Naive thymus-derived CD8-positive, alpha-beta T cell (primary cell): ENCODE measurements at regions not wholly inside any gene's neighbourhood (a gene's known extent, or its start where the extent isn't known, plus 50 kb on each side); places are given as distances from the start of the nearest gene placed in this dataset.

ENCODE experiments used
- ATAC-seq, 2 donors: fragments of 150-1000 bp; cut with Tn5 transposase in 1 of 2; sonication (Bioruptor Pico), chemical (Tn5 transposase) in 1 of 2; 1 replicate in 1 of 2; 2 replicates in 1 of 2; pipeline ENCODE4 v1.10.0; 2021; ENCODE audit warnings: mild to moderate bottlenecking in 2 of 2, moderate library complexity in 2 of 2
- POLR2A ChIA-PET: fragments of 350-600 bp; sonication (Branson Sonifier 250); formaldehyde crosslinking; loops from one replicate; lab custom pipeline; 2021; ENCODE audit warnings: antibody characterized with exemption; lab: Charles Lee
- DNase-seq, 10 donors: peaks; one replicate each; pipeline versions ENCODE4 v3.0.0 to v3.0.0-alpha.2; 2020 to 2022
- H3K27ac Mint-ChIP-seq, 10 donors: one replicate each; pipeline ENCODE4 v1.8.0; 2020 to 2022; ENCODE audit warnings: mild to moderate bottlenecking in 10 of 10, mixed read lengths in 10 of 10, moderate library complexity in 4 of 10, inconsistent platforms in 1 of 10
- H3K27me3 Mint-ChIP-seq, 5 donors: one replicate each; pipeline ENCODE4 v1.8.0; 2021 to 2022; ENCODE audit warnings: mixed read lengths in 5 of 5
- H3K36me3 Mint-ChIP-seq, 3 donors: one replicate each; pipeline ENCODE4 v1.8.0; 2020 to 2022; ENCODE audit warnings: mixed read lengths in 3 of 3, mild to moderate bottlenecking in 2 of 3, inconsistent platforms in 1 of 3
- H3K4me1 Mint-ChIP-seq, 4 donors: one replicate each; pipeline ENCODE4 v1.8.0; 2021 to 2022; ENCODE audit warnings: mixed read lengths in 4 of 4
- H3K4me3 Mint-ChIP-seq, 10 donors: one replicate each; pipeline ENCODE4 v1.8.0; 2020 to 2022; ENCODE audit warnings: mild to moderate bottlenecking in 10 of 10, mixed read lengths in 10 of 10, moderate library complexity in 6 of 10, inconsistent platforms in 1 of 10
- H3K9me3 Mint-ChIP-seq, 9 donors: one replicate each; pipeline ENCODE4 v1.8.0; 2020 to 2022; ENCODE audit warnings: mixed read lengths in 9 of 9, mild to moderate bottlenecking in 3 of 9, inconsistent platforms in 1 of 9, moderate library complexity in 1 of 9

DNA sequence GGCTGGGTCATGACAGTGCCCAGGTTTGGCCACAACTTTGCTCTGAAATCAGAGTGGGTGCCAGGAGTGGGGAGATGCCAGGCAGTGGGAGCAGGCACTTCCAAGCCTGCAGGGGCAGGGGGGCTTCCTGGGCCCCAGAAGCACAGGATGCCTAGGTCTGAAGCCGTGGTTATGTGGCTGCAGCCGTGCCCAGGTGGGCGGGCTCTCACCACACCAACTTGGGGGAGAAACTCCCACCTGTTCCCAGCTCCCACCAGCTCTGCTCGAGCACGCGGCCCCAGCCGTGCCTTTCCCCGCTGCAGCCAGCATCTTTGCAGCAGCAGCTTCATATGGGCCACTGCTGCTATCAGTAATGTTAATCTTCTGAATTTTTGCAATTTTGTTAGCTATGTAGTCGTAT lies 331.4 kb downstream of the USP25 start:
- DNase-seq = no peak
- no peaks in the 10 kb centered on the region for H3K27me3 Mint-ChIP-seq
- H3K4me3 Mint-ChIP-seq = no peak overlapping the region
- no peak overlapping the region for H3K27ac Mint-ChIP-seq
- no peaks in the 10 kb centered on the region for H3K4me1 Mint-ChIP-seq
- H3K9me3 Mint-ChIP-seq = peaks cover 0 to 5% (median 0%) of the 10 kb centered on the region in 9 donors
- H3K36me3 Mint-ChIP-seq = no peaks in the 10 kb centered on the region
- ATAC-seq = no peak
- POLR2A ChIA-PET = no interaction called here

DNA sequence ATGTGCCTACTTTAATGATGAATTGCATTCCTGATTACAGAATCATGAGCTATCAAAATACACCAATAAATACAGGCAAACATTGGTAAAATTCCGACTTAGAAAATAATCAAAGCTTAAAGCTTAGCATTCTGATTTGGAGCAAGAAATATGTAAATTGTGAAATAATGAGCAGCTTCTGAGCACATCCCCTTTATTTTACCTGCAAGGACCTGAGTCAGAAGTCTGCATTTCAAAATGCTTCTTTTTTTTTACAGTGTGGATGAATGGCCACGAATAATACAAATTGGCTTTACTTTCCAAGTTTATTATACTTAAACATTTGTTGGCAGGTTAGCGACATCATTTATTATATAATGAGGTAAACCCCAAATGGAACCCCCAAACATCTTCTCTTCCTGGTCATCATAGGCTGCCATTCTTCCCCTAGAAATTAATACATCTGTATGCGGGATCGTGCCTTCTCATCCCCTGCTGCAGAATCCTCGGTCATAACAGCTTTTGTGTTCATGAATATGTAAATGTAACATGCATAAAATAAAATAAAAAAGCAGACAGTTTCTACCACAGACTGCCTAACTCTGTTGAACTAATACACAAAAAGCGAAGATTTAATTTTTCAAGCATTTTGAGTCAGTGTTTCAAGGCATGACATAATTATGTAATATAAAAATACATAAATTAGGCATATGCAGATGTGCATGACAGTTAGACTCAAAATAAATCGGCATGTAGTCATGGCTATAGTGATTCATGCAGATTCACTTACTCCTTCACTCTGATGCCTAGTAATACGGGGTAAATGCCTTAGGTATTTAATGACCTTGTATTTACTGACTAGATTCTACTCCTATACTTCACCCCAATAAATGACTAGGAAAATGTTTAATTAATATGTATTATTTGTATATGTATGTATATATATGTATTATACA lies 339.7 kb downstream of the USP25 start:
- ATAC-seq = no peak
- no peak for DNase-seq
- no peaks in the 10 kb centered on the region for H3K4me1 Mint-ChIP-seq
- H3K27ac Mint-ChIP-seq = no peak overlapping the region
- H3K27me3 Mint-ChIP-seq = peaks cover 0 to 2% (median 0%) of the 10 kb centered on the region in 5 donors
- POLR2A ChIA-PET = no interaction called here
- no peaks in the 10 kb centered on the region for H3K36me3 Mint-ChIP-seq
- H3K9me3 Mint-ChIP-seq = no peaks in the 10 kb centered on the region
- peak overlapping the region in 1 of 10 donors; percentile 38 for H3K4me3 Mint-ChIP-seq

DNA sequence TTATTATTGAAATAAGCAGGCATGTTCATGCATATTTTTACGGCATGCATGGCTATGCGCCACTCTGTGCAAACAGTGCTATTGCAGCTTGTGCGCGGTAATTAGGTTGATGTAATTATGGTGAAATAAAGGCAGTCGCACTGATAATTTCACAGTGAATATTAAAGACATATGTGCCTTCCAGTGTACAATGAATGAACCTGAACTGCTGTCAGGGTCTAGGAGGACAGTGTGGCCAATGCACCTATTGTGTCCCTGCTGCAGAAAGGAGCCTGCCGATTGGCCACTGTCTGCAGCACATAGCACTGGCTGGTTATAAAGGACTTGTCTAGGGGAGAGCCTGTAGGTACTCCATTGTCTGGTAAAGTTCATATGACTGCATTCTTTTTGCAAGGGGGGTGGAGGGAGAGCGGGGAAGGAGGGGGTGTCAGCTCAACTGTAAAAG lies 340.4 kb downstream of the USP25 start:
- no peaks in the 10 kb centered on the region for H3K36me3 Mint-ChIP-seq
- ATAC-seq = no peak
- POLR2A ChIA-PET = no interaction called here
- no peaks in the 10 kb centered on the region for H3K4me1 Mint-ChIP-seq
- no peak overlapping the region for H3K27ac Mint-ChIP-seq
- no peaks in the 10 kb centered on the region for H3K9me3 Mint-ChIP-seq
- no peak for DNase-seq
- peaks cover 0 to 2% (median 0%) of the 10 kb centered on the region in 5 donors for H3K27me3 Mint-ChIP-seq
- H3K4me3 Mint-ChIP-seq = no peak overlapping the region

DNA sequence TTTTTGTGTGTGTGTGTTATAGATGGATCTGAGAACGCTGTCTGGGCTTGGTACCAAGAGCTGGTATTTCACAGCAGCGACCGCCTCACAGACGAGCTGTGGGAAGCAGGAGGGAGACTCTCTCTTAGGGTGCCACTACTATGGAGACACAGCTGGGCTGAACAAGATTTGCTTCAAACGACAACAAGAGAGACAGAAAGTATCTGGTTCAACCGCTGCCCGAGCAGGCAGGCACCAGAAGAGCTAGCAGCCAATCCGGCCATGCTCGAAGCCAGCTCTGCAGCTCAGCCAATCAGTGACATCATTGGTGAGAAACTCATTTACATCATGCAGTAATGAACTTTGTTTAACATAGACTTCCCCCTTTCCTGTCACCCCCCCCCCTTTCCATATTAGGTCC lies 341.3 kb downstream of the USP25 start:
- ATAC-seq (no peak), DNase-seq (no peak)
- POLR2A ChIA-PET = no interaction called here
- H3K4me1 Mint-ChIP-seq = no peaks in the 10 kb centered on the region
- no peak overlapping the region for H3K27ac Mint-ChIP-seq
- H3K36me3 Mint-ChIP-seq = no peaks in the 10 kb centered on the region
- peaks cover 0 to 2% (median 0%) of the 10 kb centered on the region in 5 donors for H3K27me3 Mint-ChIP-seq
- no peaks in the 10 kb centered on the region for H3K9me3 Mint-ChIP-seq
- no peak overlapping the region for H3K4me3 Mint-ChIP-seq

DNA sequence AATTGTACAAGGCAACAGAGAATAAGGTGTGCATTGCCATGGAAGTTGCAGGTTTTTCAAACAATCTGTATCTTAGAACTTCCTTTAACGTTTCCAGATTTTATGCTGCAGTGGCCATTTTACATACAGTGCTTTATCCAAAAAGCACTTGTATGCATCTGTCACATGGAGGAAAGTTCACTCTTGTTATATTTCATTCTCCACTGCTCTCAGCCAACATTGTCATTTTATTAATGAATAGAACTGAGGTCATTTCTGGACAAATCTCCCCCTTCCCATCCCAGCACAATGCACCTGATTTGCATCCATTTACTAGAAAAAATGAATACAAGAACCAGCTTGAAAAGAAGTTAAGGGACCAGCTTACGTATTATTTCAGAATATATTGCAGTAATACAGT lies 342.0 kb downstream of the USP25 start:
- H3K27ac Mint-ChIP-seq = no peak overlapping the region
- POLR2A ChIA-PET = no interaction called here
- no peak for ATAC-seq
- H3K27me3 Mint-ChIP-seq = peaks cover 0 to 2% (median 0%) of the 10 kb centered on the region in 5 donors
- H3K4me1 Mint-ChIP-seq = no peaks in the 10 kb centered on the region
- no peaks in the 10 kb centered on the region for H3K9me3 Mint-ChIP-seq
- H3K4me3 Mint-ChIP-seq = no peak overlapping the region
- no peaks in the 10 kb centered on the region for H3K36me3 Mint-ChIP-seq
- no peak for DNase-seq

DNA sequence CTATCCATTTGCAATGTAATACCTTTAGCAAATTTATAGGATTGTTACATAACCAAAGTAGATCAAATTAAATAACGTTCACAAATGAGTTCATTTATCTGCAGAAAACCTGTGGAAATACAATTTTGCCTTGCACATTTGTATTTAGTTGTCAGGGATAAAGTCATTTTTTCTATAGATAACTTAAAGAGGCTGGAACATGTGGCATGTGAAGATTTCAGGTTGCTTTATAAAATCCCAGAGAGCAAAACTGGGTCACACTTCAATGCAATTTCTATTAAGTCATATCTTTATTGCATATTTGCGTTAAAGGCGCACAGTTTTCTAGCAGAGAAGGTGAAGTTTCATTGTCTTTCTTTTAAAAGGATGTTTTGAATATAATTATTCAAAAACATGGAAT lies 342.4 kb downstream of the USP25 start:
- DNase-seq (no peak), ATAC-seq (no peak)
- Mint-ChIP-seq H3K4me3 (no peak overlapping the region), H3K4me1 (no peaks in the 10 kb centered on the region), H3K36me3 (no peaks in the 10 kb centered on the region), H3K9me3 (no peaks in the 10 kb centered on the region), H3K27ac (no peak overlapping the region), H3K27me3 (peaks cover 0 to 2% (median 0%) of the 10 kb centered on the region in 5 donors)
- POLR2A ChIA-PET = no interaction called here

DNA sequence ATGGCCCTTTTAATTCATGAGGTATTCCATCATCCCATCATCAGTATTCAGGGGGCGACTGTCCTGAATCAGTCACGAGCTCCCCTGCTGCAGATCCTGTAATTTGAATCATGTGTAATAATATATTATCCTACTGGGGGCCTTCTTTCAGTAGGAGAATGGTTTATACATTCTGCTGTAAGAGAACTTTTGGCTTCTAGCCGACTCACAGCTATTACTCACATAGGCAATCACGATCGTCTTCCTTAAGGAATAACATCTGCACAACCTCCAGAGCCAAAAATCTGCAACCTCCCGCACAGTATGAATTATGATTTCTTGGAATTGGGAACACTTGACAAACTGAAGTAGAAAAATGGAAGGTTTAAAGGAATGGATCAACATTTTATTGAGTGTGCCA lies 343.0 kb downstream of the USP25 start:
- Mint-ChIP-seq H3K27me3 (peaks cover 0 to 2% (median 0%) of the 10 kb centered on the region in 5 donors), H3K27ac (no peak overlapping the region), H3K4me1 (no peaks in the 10 kb centered on the region), H3K36me3 (no peaks in the 10 kb centered on the region), H3K9me3 (no peaks in the 10 kb centered on the region), H3K4me3 (no peak overlapping the region)
- DNase-seq (no peak), ATAC-seq (no peak)
- POLR2A ChIA-PET = no interaction called here

DNA sequence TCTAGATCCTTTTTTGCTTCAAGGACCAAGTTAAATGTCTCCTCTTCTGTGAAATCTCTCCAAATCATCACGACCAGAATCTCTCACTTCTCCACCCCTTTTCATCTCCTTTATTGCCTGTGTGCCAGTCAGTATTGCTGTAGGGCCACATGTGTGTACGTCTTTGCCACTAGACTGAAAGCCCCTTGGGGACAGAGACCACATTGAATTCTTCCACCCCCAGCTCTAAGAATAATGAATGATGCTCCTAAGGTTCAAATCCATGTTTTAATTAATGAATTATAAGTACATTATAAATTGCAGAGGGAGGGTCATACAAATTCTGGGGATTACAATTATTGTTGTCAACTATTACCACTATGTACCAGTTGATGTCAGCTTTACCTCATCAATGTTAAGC lies 343.8 kb downstream of the USP25 start:
- Mint-ChIP-seq H3K27ac (peak overlapping the region in 1 of 10 donors; percentile 1), H3K27me3 (peaks cover 0 to 2% (median 0%) of the 10 kb centered on the region in 5 donors), H3K9me3 (no peaks in the 10 kb centered on the region), H3K4me1 (no peaks in the 10 kb centered on the region), H3K4me3 (no peak overlapping the region), H3K36me3 (no peaks in the 10 kb centered on the region)
- ATAC-seq (no peak), DNase-seq (no peak)
- POLR2A ChIA-PET = no interaction called here

DNA sequence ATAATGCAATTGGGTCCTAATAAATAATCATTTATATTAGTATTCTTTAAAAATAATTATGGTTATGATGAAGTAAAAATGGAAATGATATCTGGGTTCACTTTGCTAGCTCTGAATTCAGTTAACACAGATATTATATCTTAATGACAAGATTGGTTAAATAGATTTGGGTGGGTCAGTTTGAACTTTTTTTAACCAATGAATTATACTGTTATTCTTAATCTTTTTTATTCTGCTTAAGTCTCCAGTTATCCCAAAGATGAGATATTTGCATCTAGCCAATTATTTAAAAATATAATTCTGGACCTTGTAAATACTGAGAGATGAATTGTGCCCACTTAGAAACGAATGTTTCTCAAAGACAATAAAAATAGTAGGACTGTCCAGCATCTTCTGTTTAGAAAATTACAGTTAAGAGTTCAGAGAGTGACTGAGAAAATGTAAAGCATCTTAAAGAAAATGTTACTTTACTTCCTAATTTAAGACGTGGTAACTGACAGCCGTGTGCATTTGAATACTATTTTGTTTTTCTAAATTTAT lies 345.2 kb downstream of the USP25 start:
- Mint-ChIP-seq H3K36me3 (no peaks in the 10 kb centered on the region), H3K9me3 (no peaks in the 10 kb centered on the region), H3K27me3 (peaks cover 0 to 2% (median 0%) of the 10 kb centered on the region in 5 donors), H3K4me1 (no peaks in the 10 kb centered on the region), H3K27ac (no peak overlapping the region), H3K4me3 (no peak overlapping the region)
- POLR2A ChIA-PET = no interaction called here
- no peak for DNase-seq
- ATAC-seq = no peak

DNA sequence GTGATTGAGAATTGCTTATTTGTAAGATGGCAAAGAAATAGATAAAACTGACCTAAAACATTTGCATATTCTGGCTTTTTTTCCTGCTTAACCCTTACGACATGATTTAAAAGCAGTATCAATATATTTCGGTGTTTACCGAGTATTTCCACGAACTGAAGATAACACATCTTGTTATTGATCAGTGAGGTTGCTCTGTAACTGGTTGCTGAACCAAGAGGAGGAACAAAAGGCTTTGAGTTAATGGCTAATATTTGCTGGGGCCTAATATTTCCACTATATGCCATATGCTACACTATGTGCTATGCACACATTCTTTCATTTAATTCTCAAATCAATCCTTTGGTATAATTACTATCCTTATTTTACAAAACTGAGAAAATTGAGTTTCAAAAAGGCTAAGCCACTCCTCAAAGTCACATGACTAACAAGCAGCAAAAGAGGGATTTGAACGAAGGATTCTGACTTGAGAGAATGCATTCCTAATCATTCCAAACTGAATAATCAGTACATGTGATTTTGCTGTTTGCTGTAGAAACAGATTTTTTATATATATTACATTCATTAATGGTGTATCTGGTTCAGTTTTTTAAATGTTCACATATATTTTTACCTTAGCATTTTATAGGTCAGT lies 346.0 kb downstream of the USP25 start:
- peaks cover 0 to 2% (median 0%) of the 10 kb centered on the region in 5 donors for H3K27me3 Mint-ChIP-seq
- no peak for ATAC-seq
- no peaks in the 10 kb centered on the region for H3K4me1 Mint-ChIP-seq
- no peaks in the 10 kb centered on the region for H3K9me3 Mint-ChIP-seq
- H3K36me3 Mint-ChIP-seq = no peaks in the 10 kb centered on the region
- no peak for DNase-seq
- H3K27ac Mint-ChIP-seq = no peak overlapping the region
- H3K4me3 Mint-ChIP-seq = no peak overlapping the region
- POLR2A ChIA-PET = no interaction called here

DNA sequence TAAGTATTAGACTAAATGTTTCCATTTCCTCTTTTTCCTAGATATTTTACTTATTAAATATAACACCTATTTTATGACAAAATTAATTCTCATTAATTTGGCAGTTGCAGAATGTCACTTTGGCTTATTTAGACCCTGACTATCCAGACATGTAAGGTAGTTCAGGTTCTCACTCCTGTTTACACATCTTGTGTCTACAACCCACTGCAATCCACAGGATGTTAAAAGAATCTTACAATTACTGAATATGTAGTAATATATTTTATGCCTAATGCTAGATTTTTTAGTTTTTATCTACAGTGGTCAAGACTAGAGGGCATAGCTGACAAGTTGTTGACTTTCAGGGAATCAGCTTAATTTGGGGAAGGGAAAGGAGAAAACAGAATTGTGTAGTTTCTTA lies 346.7 kb downstream of the USP25 start:
- ATAC-seq = no peak
- Mint-ChIP-seq H3K4me3 (no peak overlapping the region), H3K36me3 (no peaks in the 10 kb centered on the region), H3K9me3 (no peaks in the 10 kb centered on the region), H3K27ac (no peak overlapping the region), H3K27me3 (peaks cover 0 to 2% (median 0%) of the 10 kb centered on the region in 5 donors), H3K4me1 (no peaks in the 10 kb centered on the region)
- POLR2A ChIA-PET = no interaction called here
- DNase-seq = no peak

DNA sequence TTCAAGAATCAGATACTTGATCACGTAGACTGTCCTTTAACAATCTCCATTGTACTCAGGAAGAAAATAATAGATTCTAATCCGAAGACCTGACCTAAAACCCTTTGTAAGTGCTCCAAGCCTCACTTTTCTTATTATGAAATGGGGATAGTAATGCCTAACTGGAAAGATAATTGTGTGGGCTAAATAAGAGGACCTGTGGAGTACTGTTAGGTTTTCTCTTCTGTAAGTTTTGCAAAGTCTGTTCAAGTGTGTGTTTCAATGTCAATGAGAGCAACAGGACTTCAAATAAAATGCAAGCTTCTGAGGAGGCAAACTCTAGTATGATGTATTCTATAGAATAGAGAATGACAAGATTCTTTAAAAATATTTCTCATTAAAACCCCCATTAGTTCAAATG lies 348.6 kb downstream of the USP25 start:
- no peaks in the 10 kb centered on the region for H3K4me1 Mint-ChIP-seq
- H3K4me3 Mint-ChIP-seq = no peak overlapping the region
- H3K9me3 Mint-ChIP-seq = no peaks in the 10 kb centered on the region
- POLR2A ChIA-PET = no interaction called here
- peaks cover 0 to 1% (median 0%) of the 10 kb centered on the region in 5 donors for H3K27me3 Mint-ChIP-seq
- H3K27ac Mint-ChIP-seq = no peak overlapping the region
- ATAC-seq (no peak), DNase-seq (no peak)
- no peaks in the 10 kb centered on the region for H3K36me3 Mint-ChIP-seq

DNA sequence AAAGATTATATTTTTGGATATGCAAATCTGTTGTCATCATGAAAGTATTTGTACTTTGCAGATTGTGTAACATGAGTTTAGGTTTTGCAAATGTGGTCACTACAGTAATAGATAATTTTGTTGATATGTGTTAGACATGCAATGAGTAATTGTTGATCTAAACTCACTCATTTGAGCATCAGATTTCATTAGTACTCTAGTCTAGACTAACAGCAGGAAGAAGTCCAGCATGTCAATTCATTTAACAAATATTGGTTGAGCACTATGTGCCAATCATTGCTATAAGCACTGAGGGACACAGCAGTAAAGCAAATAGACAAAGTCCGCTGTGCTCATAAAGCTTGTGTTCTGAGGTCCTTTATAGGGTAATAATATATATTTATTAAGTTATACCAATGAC lies 350.0 kb downstream of the USP25 start:
- Mint-ChIP-seq H3K36me3 (no peaks in the 10 kb centered on the region), H3K9me3 (no peaks in the 10 kb centered on the region), H3K4me1 (no peaks in the 10 kb centered on the region), H3K4me3 (no peak overlapping the region), H3K27me3 (no peaks in the 10 kb centered on the region), H3K27ac (no peak overlapping the region)
- POLR2A ChIA-PET = no interaction called here
- ATAC-seq = no peak
- DNase-seq = no peak
